Dendritic cell treated with granulocyte-macrophage colony-stimulating factor and Interleukin-4, amounts not matched to agents 40 ng/mL and 50 ng/mL, for 4 days (primary cell): ENCODE measurements at regions not wholly inside any gene's neighbourhood (a gene's known extent, or its start where the extent isn't known, plus 50 kb on each side); places are given as distances from the start of the nearest gene placed in this dataset.
"Not testable (repeated sequence)": the region's sequence is repeated elsewhere in the genome, so short reads cannot be mapped to it uniquely, and the experiment has no call there.

Experiments used
- H3K27ac Mint-ChIP-seq: one replicate; pipeline ENCODE4 v1.8.0; 2022; ENCODE audit warnings: mild to moderate bottlenecking, mixed read lengths
- H3K27me3 Mint-ChIP-seq: one replicate; pipeline ENCODE4 v1.8.0; 2022; ENCODE audit warnings: mild to moderate bottlenecking, mixed read lengths
- H3K36me3 Mint-ChIP-seq: one replicate; pipeline ENCODE4 v1.8.0; 2022; ENCODE audit warnings: low read depth, mixed read lengths
- H3K4me1 Mint-ChIP-seq: one replicate; pipeline ENCODE4 v1.8.0; 2022; ENCODE audit warnings: low read depth, mixed read lengths
- H3K4me3 Mint-ChIP-seq: one replicate; pipeline ENCODE4 v1.8.0; 2022; ENCODE audit warnings: mild to moderate bottlenecking, moderate library complexity, mixed read lengths
- H3K9me3 Mint-ChIP-seq: one replicate; pipeline ENCODE4 v1.8.0; 2022; ENCODE audit warnings: mixed read lengths
- intact Hi-C: fragments of 100-400 bp; cut with micrococcal nuclease; formaldehyde crosslinking; loops from one replicate; pipeline ENCODE4 v1.15.0; 2022

DNA sequence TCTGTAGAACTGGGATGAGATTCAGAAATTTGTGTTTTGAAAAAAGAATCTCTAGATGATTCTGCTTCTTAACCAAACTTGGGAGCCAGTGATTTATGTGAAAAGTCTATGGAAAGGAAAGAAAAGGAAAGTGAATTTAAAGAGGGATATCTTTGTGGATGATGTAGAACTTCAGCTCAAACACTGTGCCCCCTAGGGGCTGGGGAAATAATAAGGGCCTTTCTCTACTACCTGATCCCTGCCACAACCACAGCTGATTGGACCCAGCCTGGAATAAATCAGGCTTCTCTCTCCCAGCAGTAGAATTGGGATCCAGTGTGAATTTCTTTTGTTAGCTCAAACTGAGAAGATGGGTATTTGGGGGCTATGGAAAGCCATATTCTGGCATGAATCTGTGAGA is 155.0 kb downstream of the PRELID2 start:
- Mint-ChIP-seq H3K27me3 (no peaks in the 10 kb centered on the region), H3K4me3 (no peak overlapping the region), H3K9me3 (no peaks in the 10 kb centered on the region), H3K27ac (no peak overlapping the region), H3K4me1 (peaks cover 23% of the 10 kb centered on the region), H3K36me3 (no peaks in the 10 kb centered on the region)
- intact Hi-C loops = loop anchor here (5.0 to 10.0 kb wide), 4 partner anchors 37 to 1478 kb away; partner anchors contain the start of gene RBM27

DNA sequence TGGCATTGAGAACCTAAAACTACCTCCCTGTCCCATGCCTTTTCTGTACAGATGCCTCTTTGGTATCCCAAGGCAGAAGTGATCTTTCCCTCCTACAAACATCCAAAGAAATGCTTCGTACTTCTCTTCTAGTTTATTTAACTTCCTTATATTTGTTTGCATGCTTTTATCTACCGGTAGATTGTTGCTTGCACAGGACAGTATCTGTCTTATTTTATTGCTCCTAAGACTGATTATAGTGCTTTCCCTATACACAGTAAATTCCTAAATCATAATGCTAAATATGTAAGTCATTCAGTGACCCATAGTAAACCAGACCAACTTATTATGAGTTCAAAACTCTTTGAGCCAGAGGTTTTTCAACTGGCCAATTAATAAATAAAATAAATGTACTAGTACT is 156.9 kb downstream of the PRELID2 start:
- intact Hi-C loops = no loop called here
- no peak overlapping the region for H3K4me3 Mint-ChIP-seq
- no peaks in the 10 kb centered on the region for H3K9me3 Mint-ChIP-seq
- no peaks in the 10 kb centered on the region for H3K27me3 Mint-ChIP-seq
- H3K4me1 Mint-ChIP-seq = peaks cover 9% of the 10 kb centered on the region
- H3K36me3 Mint-ChIP-seq = no peaks in the 10 kb centered on the region
- no peak overlapping the region for H3K27ac Mint-ChIP-seq

DNA sequence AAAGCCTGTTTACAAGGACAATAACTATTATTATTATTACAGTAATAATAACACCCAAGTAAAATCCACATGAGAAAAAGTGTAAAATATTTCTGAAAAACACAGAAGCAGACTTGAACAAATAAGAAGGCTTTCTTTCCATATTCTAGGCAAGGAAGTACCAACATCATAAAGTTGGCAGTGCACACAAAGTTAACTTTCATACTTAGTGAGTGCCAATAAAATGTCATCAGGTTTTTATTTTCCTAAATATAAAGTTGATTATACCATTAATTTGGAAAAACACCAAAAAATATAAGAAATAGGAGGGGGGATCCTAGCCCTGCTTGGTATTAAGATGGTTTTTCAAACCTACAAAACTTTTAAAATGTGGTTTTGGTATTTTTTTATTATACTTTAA is 161.4 kb downstream of the PRELID2 start:
- Mint-ChIP-seq H3K9me3 (no peaks in the 10 kb centered on the region), H3K4me1 (peaks cover 9% of the 10 kb centered on the region), H3K27ac (no peak overlapping the region), H3K4me3 (no peak overlapping the region), H3K36me3 (no peaks in the 10 kb centered on the region), H3K27me3 (no peaks in the 10 kb centered on the region)
- intact Hi-C loops = no loop called here

DNA sequence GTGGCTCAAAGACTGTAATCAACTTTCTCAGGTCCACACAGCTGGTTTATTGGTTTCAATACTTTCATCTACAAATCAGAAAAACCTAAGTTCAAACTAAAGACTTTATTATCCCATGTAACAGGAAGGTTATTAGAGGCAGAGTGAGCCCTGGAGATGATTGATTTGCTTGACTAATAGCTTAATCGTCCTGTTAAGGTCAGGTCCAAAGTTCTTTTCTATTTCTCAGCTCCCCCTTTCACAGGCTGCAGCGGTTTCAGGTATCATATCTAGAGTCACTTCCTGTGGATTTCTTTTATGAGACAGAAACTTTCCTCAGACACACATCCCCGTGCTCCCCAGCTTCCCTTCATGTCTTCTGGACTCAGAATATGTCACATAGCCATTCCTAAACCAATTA is 166.4 kb downstream of the PRELID2 start:
- no peaks in the 10 kb centered on the region for H3K9me3 Mint-ChIP-seq
- H3K36me3 Mint-ChIP-seq = no peaks in the 10 kb centered on the region
- H3K27me3 Mint-ChIP-seq = no peaks in the 10 kb centered on the region
- no peak overlapping the region for H3K27ac Mint-ChIP-seq
- intact Hi-C loops = no loop called here
- H3K4me1 Mint-ChIP-seq = no peaks in the 10 kb centered on the region
- H3K4me3 Mint-ChIP-seq = no peak overlapping the region

DNA sequence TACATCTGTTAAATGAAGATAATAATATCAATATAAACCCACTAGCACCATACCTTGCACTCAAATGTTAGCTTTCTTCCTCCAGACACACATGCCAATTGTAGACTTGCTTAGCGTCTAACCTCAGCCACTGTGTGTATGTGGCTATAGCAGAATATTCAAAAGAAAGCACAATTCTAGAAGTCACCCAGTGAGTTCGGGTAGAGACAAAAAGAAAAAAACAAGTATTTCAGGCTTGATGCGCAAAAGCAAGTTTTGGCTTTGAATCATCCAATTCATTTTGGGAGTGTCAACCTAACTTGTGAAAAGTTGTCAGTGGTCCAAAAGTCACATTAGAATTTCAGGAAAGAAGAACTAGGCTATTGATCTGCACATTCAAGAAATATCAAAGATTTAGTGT is 167.4 kb downstream of the PRELID2 start:
- intact Hi-C loops = no loop called here
- H3K27me3 Mint-ChIP-seq = no peaks in the 10 kb centered on the region
- no peaks in the 10 kb centered on the region for H3K4me1 Mint-ChIP-seq
- no peaks in the 10 kb centered on the region for H3K9me3 Mint-ChIP-seq
- H3K27ac Mint-ChIP-seq = no peak overlapping the region
- H3K36me3 Mint-ChIP-seq = no peaks in the 10 kb centered on the region
- no peak overlapping the region for H3K4me3 Mint-ChIP-seq

DNA sequence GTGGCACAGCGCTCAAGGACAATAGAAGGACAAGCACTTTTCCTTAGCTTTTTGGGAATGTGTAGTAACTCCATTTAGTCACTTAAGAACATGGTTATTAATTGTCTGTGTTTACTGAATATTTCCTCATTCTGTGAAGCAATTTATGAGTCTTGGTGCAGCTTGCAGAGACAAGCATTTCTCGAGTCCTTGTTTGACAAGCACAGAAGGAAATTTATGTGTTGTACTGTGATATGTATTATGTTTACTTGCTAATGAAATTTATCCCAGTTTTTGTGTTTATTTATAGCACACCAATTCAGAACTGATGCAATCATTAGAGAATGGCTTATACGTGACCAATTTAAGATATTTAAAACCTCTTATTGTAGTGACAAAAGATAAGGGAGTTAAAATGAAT is 168.6 kb downstream of the PRELID2 start:
- H3K4me1 Mint-ChIP-seq = no peaks in the 10 kb centered on the region
- no peaks in the 10 kb centered on the region for H3K27me3 Mint-ChIP-seq
- no peaks in the 10 kb centered on the region for H3K9me3 Mint-ChIP-seq
- H3K4me3 Mint-ChIP-seq = no peak overlapping the region
- no peaks in the 10 kb centered on the region for H3K36me3 Mint-ChIP-seq
- H3K27ac Mint-ChIP-seq = no peak overlapping the region
- intact Hi-C loops = no loop called here

DNA sequence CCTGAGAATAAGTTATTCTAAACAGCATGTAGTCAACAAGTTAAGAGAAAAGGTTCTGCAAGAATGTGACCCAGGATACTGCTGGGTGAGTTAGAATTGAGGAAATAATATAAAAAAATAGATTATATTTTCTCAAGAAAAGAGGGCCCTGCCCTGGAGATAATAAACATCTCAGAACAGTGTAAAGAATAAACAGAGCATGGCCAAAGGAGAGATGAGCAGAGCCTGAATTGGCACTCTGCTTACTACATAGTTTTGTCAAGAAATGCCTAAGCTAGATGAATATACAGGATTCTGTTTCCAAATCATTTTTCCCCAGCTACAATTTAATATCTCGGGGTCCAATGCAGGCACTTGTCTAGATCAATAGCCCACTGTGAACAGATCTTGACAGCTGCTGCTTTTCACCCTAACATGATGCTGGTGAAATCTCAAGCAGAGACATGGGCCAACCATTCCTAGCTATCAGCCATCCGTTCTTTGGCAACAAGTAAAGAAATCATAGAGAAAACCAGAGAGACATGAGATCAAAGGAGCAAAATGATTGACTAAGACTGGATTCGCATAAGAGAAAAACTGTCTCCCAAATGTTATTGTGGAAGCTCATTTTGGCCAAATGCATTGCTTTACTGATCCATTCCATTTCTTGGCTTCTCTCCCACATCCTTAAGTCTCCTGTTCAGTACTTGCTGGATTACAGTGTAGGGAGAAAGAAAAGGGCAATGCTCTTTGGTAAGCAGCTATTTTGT is 173.2 kb downstream of the PRELID2 start:
- no peaks in the 10 kb centered on the region for H3K36me3 Mint-ChIP-seq
- H3K9me3 Mint-ChIP-seq = no peaks in the 10 kb centered on the region
- H3K27ac Mint-ChIP-seq = no peak overlapping the region
- no peaks in the 10 kb centered on the region for H3K4me1 Mint-ChIP-seq
- intact Hi-C loops = no loop called here
- no peak overlapping the region for H3K4me3 Mint-ChIP-seq
- H3K27me3 Mint-ChIP-seq = no peaks in the 10 kb centered on the region

DNA sequence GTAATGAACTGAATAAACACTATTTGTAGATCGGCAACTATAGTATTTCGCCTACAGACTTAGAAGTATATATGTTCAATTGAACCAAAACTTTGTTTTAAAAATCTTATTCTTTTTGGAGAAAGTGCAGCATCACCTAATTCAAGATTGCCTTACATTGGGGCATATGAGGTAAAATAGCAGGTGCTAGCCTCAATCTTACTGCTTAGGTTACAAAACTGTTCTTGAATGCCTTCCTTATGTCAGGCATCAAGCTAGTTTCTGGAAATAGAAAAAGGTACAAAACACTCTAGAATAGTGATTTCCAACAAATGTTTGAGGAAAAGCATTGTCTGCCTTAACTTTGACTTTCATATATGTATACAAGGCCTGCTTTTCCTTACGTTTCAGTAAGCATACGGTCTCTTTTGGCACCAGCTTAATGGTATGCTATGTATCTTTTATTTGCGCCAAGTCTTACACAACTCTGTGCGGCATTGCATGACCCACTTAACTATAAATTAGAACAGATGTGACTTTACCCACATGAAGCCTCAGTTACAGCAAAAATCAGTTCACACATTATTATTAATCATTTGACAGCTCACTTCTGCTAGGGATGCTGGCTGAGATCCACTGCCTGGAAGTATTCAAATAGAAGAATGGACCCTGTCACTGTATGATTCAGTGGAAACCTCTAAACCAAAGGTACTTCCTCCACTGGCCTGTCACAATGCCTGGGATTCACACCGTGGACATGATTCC is 174.1 kb downstream of the PRELID2 start:
- Mint-ChIP-seq H3K27ac (no peak overlapping the region), H3K4me3 (no peak overlapping the region), H3K9me3 (no peaks in the 10 kb centered on the region), H3K27me3 (no peaks in the 10 kb centered on the region), H3K4me1 (no peaks in the 10 kb centered on the region), H3K36me3 (no peaks in the 10 kb centered on the region)
- intact Hi-C loops = no loop called here

DNA sequence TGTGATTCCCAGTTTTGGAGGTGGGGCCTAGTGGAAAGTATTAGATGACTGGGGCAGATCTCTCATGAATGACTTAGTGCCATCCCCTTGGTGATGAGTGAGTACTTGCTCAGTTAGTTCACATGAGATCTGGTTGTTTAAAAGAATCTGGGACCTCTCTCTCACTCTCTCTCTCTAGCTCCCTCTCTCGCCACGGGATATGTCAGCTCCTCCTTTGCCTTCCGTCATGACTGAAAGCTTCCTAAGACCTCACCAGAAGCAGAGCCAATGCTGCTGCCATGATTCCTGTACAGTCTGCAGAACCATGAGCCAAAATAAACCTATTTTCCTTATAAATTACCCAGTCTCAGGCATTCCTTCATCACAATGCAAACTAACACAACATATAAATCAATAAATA is 176.7 kb downstream of the PRELID2 start:
- Mint-ChIP-seq H3K4me1 (no peaks in the 10 kb centered on the region), H3K27ac (no peak overlapping the region), H3K36me3 (no peaks in the 10 kb centered on the region), H3K27me3 (no peaks in the 10 kb centered on the region), H3K4me3 (no peak overlapping the region), H3K9me3 (peaks cover 8% of the 10 kb centered on the region)
- intact Hi-C loops = no loop called here

DNA sequence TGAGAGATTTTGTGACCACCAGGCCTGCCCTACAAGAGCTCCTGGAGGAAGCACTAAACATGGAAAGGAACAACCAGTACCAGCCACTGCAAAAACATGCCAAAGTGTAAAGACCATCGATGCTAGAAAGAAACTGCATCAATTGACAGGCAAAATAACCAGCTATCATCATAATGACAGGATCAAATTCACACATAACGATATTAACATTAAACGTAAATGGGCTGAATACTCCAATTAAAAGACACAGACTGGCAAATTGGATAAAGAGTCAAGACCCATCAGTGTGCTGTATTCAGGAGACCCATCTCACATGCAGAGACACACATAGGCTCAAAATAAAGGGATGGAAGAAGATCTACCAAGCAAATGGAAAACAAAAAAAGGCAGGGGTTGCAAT is 182.4 kb downstream of the PRELID2 start:
- H3K4me3 Mint-ChIP-seq, H3K27me3 Mint-ChIP-seq, H3K27ac Mint-ChIP-seq, intact Hi-C loops, H3K4me1 Mint-ChIP-seq, H3K36me3 Mint-ChIP-seq: not testable (repeated sequence)
- peaks cover 48% of the 10 kb centered on the region for H3K9me3 Mint-ChIP-seq

DNA sequence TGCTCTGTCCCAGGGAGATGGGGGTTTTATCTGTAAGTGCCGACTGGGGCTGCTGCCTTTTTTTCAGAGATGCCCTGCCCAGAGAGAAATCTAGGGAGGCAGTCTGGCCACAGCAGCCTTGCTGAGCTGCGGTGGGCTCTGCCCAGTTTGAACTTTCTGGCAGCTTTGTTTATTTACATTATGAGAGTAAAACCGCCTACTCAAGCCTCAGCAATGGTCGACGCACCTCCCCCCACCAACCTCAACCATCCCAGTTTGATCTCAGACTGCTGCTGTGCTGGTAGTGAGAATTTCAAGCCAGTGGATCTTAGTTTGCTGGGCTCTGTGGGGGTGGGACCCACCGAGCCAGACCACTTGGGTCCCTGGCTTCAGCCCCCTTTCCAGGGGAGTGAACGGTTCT is 188.0 kb downstream of the PRELID2 start:
- peaks cover 68% of the 10 kb centered on the region for H3K9me3 Mint-ChIP-seq
- H3K27me3 Mint-ChIP-seq, H3K4me1 Mint-ChIP-seq, intact Hi-C loops, H3K36me3 Mint-ChIP-seq, H3K27ac Mint-ChIP-seq, H3K4me3 Mint-ChIP-seq: not testable (repeated sequence)

DNA sequence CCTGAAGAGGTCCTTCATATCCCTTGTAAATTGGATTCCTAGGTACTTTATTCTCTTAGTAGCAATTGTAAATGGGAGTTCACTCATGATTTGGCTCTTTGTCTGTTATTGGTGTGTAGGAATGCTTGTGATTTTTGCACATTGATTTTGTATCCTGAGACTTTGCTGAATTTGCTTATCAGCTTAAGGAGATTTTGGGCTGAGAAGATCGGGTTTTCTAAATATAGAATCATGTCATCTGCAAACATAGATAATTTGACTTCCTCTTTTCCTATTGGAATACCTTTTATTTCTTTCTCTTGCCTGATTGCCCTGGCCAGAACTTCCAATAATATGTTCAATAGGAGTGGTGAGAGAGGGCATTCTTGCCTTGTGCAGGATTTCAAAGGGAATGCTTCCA is 191.9 kb downstream of the PRELID2 start:
- H3K4me1 Mint-ChIP-seq, H3K27me3 Mint-ChIP-seq, H3K27ac Mint-ChIP-seq, H3K36me3 Mint-ChIP-seq, H3K4me3 Mint-ChIP-seq, intact Hi-C loops: not testable (repeated sequence)
- peaks cover 51% of the 10 kb centered on the region for H3K9me3 Mint-ChIP-seq

DNA sequence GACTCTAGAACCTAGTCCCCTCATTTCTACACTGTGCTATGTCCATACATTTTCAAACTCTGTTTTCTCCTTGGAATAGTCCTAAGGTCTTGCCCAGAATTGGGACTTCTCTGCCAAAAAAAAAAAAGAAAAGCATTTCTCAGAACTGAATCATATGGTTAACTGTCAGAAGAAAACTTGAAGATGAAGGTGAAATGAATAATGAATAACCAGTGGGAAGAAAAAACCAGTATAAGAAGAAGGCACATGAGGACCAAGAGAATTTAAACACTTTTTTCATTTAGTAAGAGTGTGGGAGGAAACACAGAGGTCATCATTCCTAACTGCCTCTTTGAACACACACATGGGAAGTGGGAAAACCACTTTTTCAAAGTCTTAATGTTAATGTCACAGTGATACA is 197.7 kb downstream of the PRELID2 start:
- Mint-ChIP-seq H3K27me3 (no peaks in the 10 kb centered on the region), H3K9me3 (peaks cover 8% of the 10 kb centered on the region), H3K4me3 (no peak overlapping the region), H3K4me1 (no peaks in the 10 kb centered on the region), H3K36me3 (no peaks in the 10 kb centered on the region), H3K27ac (no peak overlapping the region)
- intact Hi-C loops = no loop called here

DNA sequence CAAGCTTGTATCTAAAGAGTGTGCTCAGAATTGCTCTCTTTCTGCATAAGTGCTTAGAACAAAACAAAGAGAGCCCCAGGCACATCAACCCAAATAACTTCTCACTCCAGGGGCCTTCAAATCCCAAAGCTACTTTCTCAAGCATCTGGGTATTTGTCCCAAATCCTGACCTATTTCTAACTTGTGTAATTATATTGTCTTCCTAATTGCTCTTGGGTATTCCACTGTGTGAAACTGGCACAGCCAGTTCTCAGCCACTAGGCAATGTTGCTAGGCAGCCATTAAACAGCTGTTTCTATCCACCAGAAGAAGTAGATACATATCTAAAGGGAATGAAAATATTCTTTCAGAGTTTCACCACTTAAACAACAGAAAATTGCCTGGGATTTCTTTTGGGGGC is 198.8 kb downstream of the PRELID2 start:
- Mint-ChIP-seq H3K27ac (no peak overlapping the region), H3K4me3 (no peak overlapping the region), H3K36me3 (no peaks in the 10 kb centered on the region), H3K4me1 (no peaks in the 10 kb centered on the region), H3K27me3 (no peaks in the 10 kb centered on the region), H3K9me3 (peaks cover 8% of the 10 kb centered on the region)
- intact Hi-C loops = no loop called here

DNA sequence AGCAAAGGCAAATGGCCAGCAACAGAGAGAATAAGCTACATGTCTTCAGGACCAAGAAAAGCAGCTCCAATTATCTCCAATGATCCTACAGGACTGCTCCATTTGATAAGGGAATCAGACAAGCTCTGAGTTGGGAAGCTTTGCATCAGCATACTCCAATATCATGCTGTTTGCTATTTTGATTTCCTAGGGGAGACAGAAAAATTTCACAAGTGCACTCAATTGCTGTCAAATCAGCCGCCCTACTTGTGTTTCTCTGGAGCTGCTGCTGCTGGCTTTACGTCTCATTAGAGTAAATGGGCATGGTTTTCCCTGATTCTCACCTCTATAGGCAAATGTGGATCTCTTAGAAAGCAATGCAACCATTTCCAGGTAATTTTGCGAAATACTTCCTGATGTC is 201.7 kb downstream of the PRELID2 start:
- Mint-ChIP-seq H3K4me1 (no peaks in the 10 kb centered on the region), H3K27ac (no peak overlapping the region), H3K36me3 (no peaks in the 10 kb centered on the region), H3K9me3 (no peaks in the 10 kb centered on the region), H3K4me3 (no peak overlapping the region), H3K27me3 (no peaks in the 10 kb centered on the region)
- intact Hi-C loops = no loop called here
